SK-N-SH treated with all-trans-retinoic acid at 6 μM for 48 hours (cell line): ENCODE measurements at regions not wholly inside any gene's neighbourhood (a gene's known extent, or its start where the extent isn't known, plus 50 kb on each side); places are given as distances from the start of the nearest gene placed in this dataset.
A peak's percentile ranks its signal among the peaks of the same experiment; 100 is the strongest.

Experiments used
- ATAC-seq: fragments of 200-7000 bp; cut with Tn5 transposase; 3 replicates; pipeline ENCODE4 v1.9.1; 2020; ENCODE audit warnings: mild to moderate bottlenecking, moderate library complexity
- BACH2 ChIP-seq: fragments of 250-450 bp; sonication (Bioruptor Pico); IDR thresholded peaks from 2 replicates; pipeline ENCODE4 v1.9.0; 2021; ENCODE audit warnings: mild to moderate bottlenecking, borderline replicate concordance
- CSDC2 ChIP-seq: fragments of 250-450 bp; sonication (Bioruptor Pico); IDR thresholded peaks from 2 replicates; pipeline ENCODE4 v1.5.0; 2020; ENCODE audit warnings: mild to moderate bottlenecking, moderate library complexity
- ESRRG ChIP-seq: fragments of 250-450 bp; sonication (Bioruptor Pico); IDR thresholded peaks from 2 replicates; pipeline ENCODE4 v1.6.1; 2021; ENCODE audit warnings: mild to moderate bottlenecking
- GLIS3 ChIP-seq: fragments of 250-450 bp; sonication (Bioruptor Pico); IDR thresholded peaks from 2 replicates; pipeline ENCODE4 v1.5.0; 2020; ENCODE audit warnings: mild to moderate bottlenecking, moderate library complexity
- ISL1 ChIP-seq: fragments of 250-450 bp; sonication (Bioruptor Pico); IDR thresholded peaks from 2 replicates; pipeline ENCODE4 v2.1.2; 2022; ENCODE audit warnings: mild to moderate bottlenecking, moderate library complexity
- OSR1 ChIP-seq: fragments of 250-450 bp; sonication (Bioruptor Pico); IDR thresholded peaks from 2 replicates; pipeline ENCODE4 v1.8.0; 2022; ENCODE audit warnings: moderate library complexity, mild to moderate bottlenecking, inconsistent platforms
- PPARA ChIP-seq: fragments of 250-450 bp; sonication (Bioruptor Pico); IDR thresholded peaks from 2 replicates; pipeline ENCODE4 v1.5.0; 2020; ENCODE audit warnings: mild to moderate bottlenecking, borderline replicate concordance
- RARB ChIP-seq: fragments of 250-450 bp; sonication (Bioruptor Pico); IDR thresholded peaks from 2 replicates; pipeline ENCODE4 v1.8.0; 2021; ENCODE audit warnings: mild to moderate bottlenecking, moderate library complexity
- SNAI2 ChIP-seq: fragments of 250-450 bp; sonication (Bioruptor Pico); IDR thresholded peaks from 2 replicates; pipeline ENCODE4 v1.5.0; 2020; ENCODE audit warnings: mild to moderate bottlenecking, moderate library complexity
- TCF4 ChIP-seq: fragments of 250-450 bp; sonication (Bioruptor Pico); IDR thresholded peaks from 2 replicates; pipeline ENCODE4 v1.8.0; 2021; ENCODE audit warnings: mild to moderate bottlenecking, moderate library complexity, borderline replicate concordance
- TOX ChIP-seq: fragments of 250-450 bp; sonication (Bioruptor Pico); IDR thresholded peaks from 2 replicates; pipeline ENCODE4 v1.8.0; 2021; ENCODE audit warnings: mild to moderate bottlenecking, moderate library complexity, borderline replicate concordance
- ZC3H10 ChIP-seq: fragments of 250-450 bp; sonication (Bioruptor Pico); IDR thresholded peaks from 2 replicates; pipeline ENCODE4 v1.5.1; 2021; ENCODE audit warnings: mild to moderate bottlenecking, moderate library complexity
- ZFP30 ChIP-seq: fragments of 450-650 bp; formaldehyde crosslinking; IDR thresholded peaks from 2 replicates; pipeline ENCODE4 v1.5.0; 2022; ENCODE audit warnings: mild to moderate bottlenecking, moderate library complexity
- ZNF565 ChIP-seq: fragments of 450-650 bp; formaldehyde crosslinking; conservative IDR thresholded peaks from 2 replicates; pipeline ENCODE4 v1.5.0; 2020; ENCODE audit warnings: low read depth, mild to moderate bottlenecking, moderate library complexity
- ZNF70 ChIP-seq: fragments of 450-650 bp; formaldehyde crosslinking; IDR thresholded peaks from 2 replicates; pipeline ENCODE4 v1.5.0; 2020; ENCODE audit warnings: mild to moderate bottlenecking, moderate library complexity
- ZNF8 ChIP-seq: fragments of 450-650 bp; formaldehyde crosslinking; IDR thresholded peaks from 2 replicates; pipeline ENCODE4 v1.5.0; 2020; ENCODE audit warnings: mild to moderate bottlenecking, moderate library complexity
- TF ChIP-seq, protein P1 (sequence below): fragments of 250-450 bp; sonication (Bioruptor Pico); IDR thresholded peaks from 2 replicates; pipeline ENCODE4 v1.8.0; 2021; ENCODE audit warnings: low read depth, mild to moderate bottlenecking, moderate library complexity, borderline replicate concordance
- TF ChIP-seq, protein P2 (sequence below): fragments of 250-450 bp; sonication (Bioruptor Pico); IDR thresholded peaks from 2 replicates; pipeline ENCODE4 v1.8.0; 2020; ENCODE audit warnings: mild to moderate bottlenecking, moderate library complexity, borderline replicate concordance
- TF ChIP-seq, protein P3 (sequence below): fragments of 250-450 bp; sonication (Bioruptor Pico); IDR thresholded peaks from 2 replicates; pipeline ENCODE4 v1.5.1; 2021; ENCODE audit warnings: mild to moderate bottlenecking, moderate library complexity
- TF ChIP-seq, protein P4 (sequence below): fragments of 250-450 bp; sonication (Bioruptor Pico); IDR thresholded peaks from 2 replicates; pipeline ENCODE4 v1.5.0; 2020; ENCODE audit warnings: mild to moderate bottlenecking, moderate library complexity
- TF ChIP-seq, protein P5 (sequence below): fragments of 250-450 bp; sonication (Bioruptor Pico); IDR thresholded peaks from 2 replicates; pipeline ENCODE4 v1.5.1; 2020; ENCODE audit warnings: low read depth, mild to moderate bottlenecking, moderate library complexity

DNA sequence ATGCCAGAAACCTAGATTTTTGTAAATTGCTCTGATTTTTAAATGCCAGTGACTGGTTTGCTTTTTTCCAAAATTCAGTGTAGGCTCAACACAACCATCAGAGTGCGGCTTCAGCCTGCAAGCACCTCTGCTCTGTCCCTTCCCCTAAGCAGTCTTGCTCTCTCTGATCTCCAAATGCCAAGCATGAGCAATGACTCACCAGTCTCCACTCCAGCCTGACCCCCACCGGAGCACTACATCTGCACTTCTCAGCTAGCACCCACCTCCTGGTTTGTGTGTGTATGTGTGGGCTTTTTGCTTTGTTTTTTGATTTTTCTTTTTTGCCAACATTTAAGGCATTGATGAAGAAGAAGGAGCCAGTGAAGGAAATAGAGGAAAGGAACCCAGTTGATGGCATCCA is 61.4 kb upstream of the ADRA1B start (continued):
- TF ChIP-seq, protein P1, sequence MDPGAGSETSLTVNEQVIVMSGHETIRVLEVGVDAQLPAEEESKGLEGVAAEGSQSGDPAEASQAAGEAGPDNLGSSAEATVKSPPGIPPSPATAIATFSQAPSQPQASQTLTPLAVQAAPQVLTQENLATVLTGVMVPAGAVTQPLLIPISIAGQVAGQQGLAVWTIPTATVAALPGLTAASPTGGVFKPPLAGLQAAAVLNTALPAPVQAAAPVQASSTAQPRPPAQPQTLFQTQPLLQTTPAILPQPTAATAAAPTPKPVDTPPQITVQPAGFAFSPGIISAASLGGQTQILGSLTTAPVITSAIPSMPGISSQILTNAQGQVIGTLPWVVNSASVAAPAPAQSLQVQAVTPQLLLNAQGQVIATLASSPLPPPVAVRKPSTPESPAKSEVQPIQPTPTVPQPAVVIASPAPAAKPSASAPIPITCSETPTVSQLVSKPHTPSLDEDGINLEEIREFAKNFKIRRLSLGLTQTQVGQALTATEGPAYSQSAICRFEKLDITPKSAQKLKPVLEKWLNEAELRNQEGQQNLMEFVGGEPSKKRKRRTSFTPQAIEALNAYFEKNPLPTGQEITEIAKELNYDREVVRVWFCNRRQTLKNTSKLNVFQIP (CRISPR knock-in tag): no peak
- TF ChIP-seq, protein P2, sequence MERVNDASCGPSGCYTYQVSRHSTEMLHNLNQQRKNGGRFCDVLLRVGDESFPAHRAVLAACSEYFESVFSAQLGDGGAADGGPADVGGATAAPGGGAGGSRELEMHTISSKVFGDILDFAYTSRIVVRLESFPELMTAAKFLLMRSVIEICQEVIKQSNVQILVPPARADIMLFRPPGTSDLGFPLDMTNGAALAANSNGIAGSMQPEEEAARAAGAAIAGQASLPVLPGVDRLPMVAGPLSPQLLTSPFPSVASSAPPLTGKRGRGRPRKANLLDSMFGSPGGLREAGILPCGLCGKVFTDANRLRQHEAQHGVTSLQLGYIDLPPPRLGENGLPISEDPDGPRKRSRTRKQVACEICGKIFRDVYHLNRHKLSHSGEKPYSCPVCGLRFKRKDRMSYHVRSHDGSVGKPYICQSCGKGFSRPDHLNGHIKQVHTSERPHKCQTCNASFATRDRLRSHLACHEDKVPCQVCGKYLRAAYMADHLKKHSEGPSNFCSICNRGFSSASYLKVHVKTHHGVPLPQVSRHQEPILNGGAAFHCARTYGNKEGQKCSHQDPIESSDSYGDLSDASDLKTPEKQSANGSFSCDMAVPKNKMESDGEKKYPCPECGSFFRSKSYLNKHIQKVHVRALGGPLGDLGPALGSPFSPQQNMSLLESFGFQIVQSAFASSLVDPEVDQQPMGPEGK (CRISPR knock-in tag): no peak
- no peak for TF ChIP-seq TOX
- no peak for TF ChIP-seq ZFP30 (CRISPR knock-in tag)

DNA sequence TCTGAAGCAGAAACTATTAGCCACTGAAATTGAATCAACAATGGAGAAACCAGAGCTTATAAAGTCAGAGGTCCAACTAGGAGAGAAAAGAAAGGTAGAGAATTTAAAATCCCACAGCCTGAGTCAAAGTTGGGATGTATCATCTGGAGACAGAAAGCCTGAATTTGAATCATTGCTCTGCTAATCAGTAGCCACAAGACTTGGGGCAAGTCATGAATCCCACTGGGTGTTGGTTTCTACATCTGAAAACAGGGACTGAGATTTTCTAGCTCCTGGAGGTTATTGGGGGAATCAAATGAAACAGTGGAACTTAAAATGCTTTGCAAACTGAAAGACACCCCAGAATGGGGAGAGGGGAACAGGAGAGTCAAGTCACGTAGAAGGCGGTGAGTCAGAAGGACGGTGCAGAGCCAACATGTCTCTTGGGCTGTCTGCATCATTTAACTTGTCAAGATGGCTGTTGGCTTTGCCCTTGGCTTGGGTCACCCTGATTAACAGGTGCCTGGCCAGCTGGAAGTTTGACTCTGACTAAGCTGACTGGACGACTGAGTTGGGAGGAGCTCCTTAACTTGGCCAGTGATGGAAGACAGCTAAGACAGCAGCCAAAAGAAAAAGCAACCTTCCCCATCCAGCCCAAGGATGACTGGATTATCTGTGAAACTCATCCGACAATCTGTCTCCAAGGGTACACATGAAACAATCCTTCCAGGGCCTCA is 60.6 kb upstream of the ADRA1B start:
- peak; percentile 82 for ATAC-seq
- no peak for TF ChIP-seq ISL1

DNA sequence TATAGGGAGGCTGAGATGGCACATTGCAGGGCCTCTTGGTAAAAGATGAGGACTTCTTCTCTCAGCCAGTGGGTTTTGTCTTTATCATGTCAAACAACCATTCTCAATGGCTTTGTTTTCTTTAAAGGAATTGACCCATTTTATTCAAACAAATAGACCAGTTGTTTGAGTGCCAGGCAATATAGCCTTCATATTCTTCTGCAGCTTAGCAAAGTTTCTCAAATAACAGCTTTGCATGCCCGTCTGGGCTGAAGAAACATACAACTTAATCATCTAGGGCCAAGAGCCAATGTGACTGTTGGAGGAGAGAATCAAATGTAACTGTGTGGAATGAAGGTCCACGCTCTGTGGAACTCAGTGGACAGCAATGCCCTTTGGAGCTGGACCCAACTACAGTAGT is 57.4 kb upstream of the ADRA1B start:
- TF ChIP-seq BACH2 (CRISPR knock-in tag): no peak
- no peak for TF ChIP-seq ZNF8 (CRISPR knock-in tag)
- no peak for TF ChIP-seq ISL1
- TF ChIP-seq ZNF565 (CRISPR knock-in tag): no peak
- no peak for ATAC-seq

DNA sequence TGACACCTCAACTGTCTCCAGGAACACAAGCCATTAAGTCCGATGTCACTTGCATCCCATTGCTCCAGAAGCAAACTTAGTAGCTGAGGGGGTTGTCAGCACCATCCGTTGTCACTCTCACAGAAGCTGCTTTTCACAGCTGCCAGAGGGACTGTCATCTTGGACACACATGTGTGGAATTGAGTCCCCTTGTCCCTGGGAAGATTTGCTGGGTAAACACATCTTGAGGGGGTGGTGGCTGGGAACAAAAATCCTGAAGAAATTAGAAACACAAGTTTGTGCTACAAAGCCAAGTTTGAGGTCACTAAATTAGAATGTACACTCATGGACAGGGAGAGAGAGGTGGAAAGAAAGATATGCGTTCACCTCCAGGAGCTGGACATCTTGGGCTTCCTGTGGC is 55.2 kb upstream of the ADRA1B start:
- ATAC-seq: no peak
- TF ChIP-seq, protein P1 (CRISPR knock-in tag): no peak
- TF ChIP-seq, protein P3, sequence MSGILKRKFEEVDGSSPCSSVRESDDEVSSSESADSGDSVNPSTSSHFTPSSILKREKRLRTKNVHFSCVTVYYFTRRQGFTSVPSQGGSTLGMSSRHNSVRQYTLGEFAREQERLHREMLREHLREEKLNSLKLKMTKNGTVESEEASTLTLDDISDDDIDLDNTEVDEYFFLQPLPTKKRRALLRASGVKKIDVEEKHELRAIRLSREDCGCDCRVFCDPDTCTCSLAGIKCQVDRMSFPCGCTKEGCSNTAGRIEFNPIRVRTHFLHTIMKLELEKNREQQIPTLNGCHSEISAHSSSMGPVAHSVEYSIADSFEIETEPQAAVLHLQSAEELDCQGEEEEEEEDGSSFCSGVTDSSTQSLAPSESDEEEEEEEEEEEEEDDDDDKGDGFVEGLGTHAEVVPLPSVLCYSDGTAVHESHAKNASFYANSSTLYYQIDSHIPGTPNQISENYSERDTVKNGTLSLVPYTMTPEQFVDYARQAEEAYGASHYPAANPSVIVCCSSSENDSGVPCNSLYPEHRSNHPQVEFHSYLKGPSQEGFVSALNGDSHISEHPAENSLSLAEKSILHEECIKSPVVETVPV: no peak
- TF ChIP-seq, protein P2 (CRISPR knock-in tag): no peak
- TF ChIP-seq CSDC2 (CRISPR knock-in tag) (no peak), ZNF565 (CRISPR knock-in tag) (no peak), TOX (no peak), RARB (CRISPR knock-in tag) (no peak), TCF4 (CRISPR knock-in tag) (no peak), ZNF8 (CRISPR knock-in tag) (no peak), ESRRG (no peak), PPARA (no peak), ZFP30 (CRISPR knock-in tag) (no peak), SNAI2 (no peak), ZC3H10 (no peak), ZNF70 (CRISPR knock-in tag) (no peak), BACH2 (CRISPR knock-in tag) (no peak), GLIS3 (CRISPR knock-in tag) (no peak), OSR1 (CRISPR knock-in tag) (no peak)
- TF ChIP-seq, protein P4, sequence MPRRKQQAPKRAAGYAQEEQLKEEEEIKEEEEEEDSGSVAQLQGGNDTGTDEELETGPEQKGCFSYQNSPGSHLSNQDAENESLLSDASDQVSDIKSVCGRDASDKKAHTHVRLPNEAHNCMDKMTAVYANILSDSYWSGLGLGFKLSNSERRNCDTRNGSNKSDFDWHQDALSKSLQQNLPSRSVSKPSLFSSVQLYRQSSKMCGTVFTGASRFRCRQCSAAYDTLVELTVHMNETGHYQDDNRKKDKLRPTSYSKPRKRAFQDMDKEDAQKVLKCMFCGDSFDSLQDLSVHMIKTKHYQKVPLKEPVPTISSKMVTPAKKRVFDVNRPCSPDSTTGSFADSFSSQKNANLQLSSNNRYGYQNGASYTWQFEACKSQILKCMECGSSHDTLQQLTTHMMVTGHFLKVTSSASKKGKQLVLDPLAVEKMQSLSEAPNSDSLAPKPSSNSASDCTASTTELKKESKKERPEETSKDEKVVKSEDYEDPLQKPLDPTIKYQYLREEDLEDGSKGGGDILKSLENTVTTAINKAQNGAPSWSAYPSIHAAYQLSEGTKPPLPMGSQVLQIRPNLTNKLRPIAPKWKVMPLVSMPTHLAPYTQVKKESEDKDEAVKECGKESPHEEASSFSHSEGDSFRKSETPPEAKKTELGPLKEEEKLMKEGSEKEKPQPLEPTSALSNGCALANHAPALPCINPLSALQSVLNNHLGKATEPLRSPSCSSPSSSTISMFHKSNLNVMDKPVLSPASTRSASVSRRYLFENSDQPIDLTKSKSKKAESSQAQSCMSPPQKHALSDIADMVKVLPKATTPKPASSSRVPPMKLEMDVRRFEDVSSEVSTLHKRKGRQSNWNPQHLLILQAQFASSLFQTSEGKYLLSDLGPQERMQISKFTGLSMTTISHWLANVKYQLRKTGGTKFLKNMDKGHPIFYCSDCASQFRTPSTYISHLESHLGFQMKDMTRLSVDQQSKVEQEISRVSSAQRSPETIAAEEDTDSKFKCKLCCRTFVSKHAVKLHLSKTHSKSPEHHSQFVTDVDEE (CRISPR knock-in tag): no peak
- TF ChIP-seq, protein P5, sequence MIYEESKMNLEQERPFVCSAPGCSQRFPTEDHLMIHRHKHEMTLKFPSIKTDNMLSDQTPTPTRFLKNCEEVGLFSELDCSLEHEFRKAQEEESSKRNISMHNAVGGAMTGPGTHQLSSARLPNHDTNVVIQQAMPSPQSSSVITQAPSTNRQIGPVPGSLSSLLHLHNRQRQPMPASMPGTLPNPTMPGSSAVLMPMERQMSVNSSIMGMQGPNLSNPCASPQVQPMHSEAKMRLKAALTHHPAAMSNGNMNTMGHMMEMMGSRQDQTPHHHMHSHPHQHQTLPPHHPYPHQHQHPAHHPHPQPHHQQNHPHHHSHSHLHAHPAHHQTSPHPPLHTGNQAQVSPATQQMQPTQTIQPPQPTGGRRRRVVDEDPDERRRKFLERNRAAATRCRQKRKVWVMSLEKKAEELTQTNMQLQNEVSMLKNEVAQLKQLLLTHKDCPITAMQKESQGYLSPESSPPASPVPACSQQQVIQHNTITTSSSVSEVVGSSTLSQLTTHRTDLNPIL (CRISPR knock-in tag): no peak
